WTC11 (cell line): ENCODE measurements at regions not wholly inside any gene's neighbourhood (a gene's known extent, or its start where the extent isn't known, plus 50 kb on each side); places are given as distances from the start of the nearest gene placed in this dataset.

Experiments used
- ATAC-seq: fragments of 200-7000 bp; cut with Tn5 transposase; 2 replicates; pipeline ENCODE4 v1.10.0; 2021; ENCODE audit warnings: mild to moderate bottlenecking, moderate library complexity
- CTCF ChIA-PET: fragments of 300-600 bp; sonication (Branson Sonifier 250); formaldehyde crosslinking; loops from one replicate; lab custom pipeline; 2021; ENCODE audit warnings: antibody characterized with exemption; lab: Charles Lee
- POLR2A ChIA-PET: fragments of 350-600 bp; sonication (Branson Sonifier 250); formaldehyde crosslinking; loops from one replicate; lab custom pipeline; 2021; ENCODE audit warnings: antibody characterized with exemption; lab: Charles Lee
- DNase-seq: peaks from one replicate; pipeline ENCODE4 v3.0.0; 2021; ENCODE audit warnings: low spot score
- H3K27ac Mint-ChIP-seq: 2 replicates; pipeline ENCODE4 v1.8.0; 2021; ENCODE audit warnings: mixed read lengths
- H3K27me3 Mint-ChIP-seq: 2 replicates; pipeline ENCODE4 v1.8.0; 2021; ENCODE audit warnings: low read depth, mild to moderate bottlenecking, moderate library complexity, mixed read lengths
- H3K36me3 Mint-ChIP-seq: 2 replicates; pipeline ENCODE4 v1.8.0; 2021; ENCODE audit warnings: mixed read lengths
- H3K4me1 Mint-ChIP-seq: 2 replicates; pipeline ENCODE4 v1.8.0; 2022; ENCODE audit warnings: mixed read lengths
- H3K4me3 Mint-ChIP-seq: 2 replicates; pipeline ENCODE4 v1.8.0; 2021; ENCODE audit warnings: mild to moderate bottlenecking, moderate library complexity, mixed read lengths
- H3K9me3 Mint-ChIP-seq: 2 replicates; pipeline ENCODE4 v1.8.0; 2021; ENCODE audit warnings: mixed read lengths
- ARID4B ChIP-seq: sonication (generic); formaldehyde crosslinking; IDR thresholded peaks from 2 replicates; pipeline ENCODE4 v1.8.0; 2023; ENCODE audit warnings: missing genetic modification reagents, mild to moderate bottlenecking, borderline replicate concordance
- ATF6 ChIP-seq: sonication (generic); formaldehyde crosslinking; IDR thresholded peaks from 2 replicates; pipeline ENCODE4 v1.8.1; 2023; ENCODE audit warnings: mild to moderate bottlenecking, missing genetic modification reagents
- CDX4 ChIP-seq: fragments of 250-450 bp; sonication (Bioruptor Pico); IDR thresholded peaks from 2 replicates; pipeline ENCODE4 v1.9.0; 2021; ENCODE audit warnings: moderate library complexity, mild to moderate bottlenecking, inconsistent platforms, borderline replicate concordance
- ELF4 ChIP-seq: sonication (generic); formaldehyde crosslinking; IDR thresholded peaks from 2 replicates; pipeline ENCODE4 v1.8.1; 2022; ENCODE audit warnings: low read depth, mild to moderate bottlenecking, moderate library complexity, missing genetic modification reagents
- ETV6 ChIP-seq: sonication (generic); formaldehyde crosslinking; IDR thresholded peaks from 2 replicates; pipeline ENCODE4 v1.8.1; 2022; ENCODE audit warnings: mild to moderate bottlenecking, missing genetic modification reagents
- FOXP4 ChIP-seq: sonication (generic); formaldehyde crosslinking; IDR thresholded peaks from 2 replicates; pipeline ENCODE4 v1.8.0; 2022; ENCODE audit warnings: mild to moderate bottlenecking, missing genetic modification reagents
- GABPB1 ChIP-seq: sonication (generic); formaldehyde crosslinking; IDR thresholded peaks from 2 replicates; pipeline ENCODE4 v1.8.1; 2023; ENCODE audit warnings: mild to moderate bottlenecking, missing genetic modification reagents
- GRHL2 ChIP-seq: fragments of 250-450 bp; sonication (Bioruptor Pico); IDR thresholded peaks from 2 replicates; pipeline ENCODE4 v1.8.0; 2022; ENCODE audit warnings: mild to moderate bottlenecking, moderate library complexity; ENCODE audit not compliant: insufficient replicate concordance, severe bottlenecking
- IRF1 ChIP-seq: sonication (generic); formaldehyde crosslinking; IDR thresholded peaks from 2 replicates; pipeline ENCODE4 v1.8.0; 2023; ENCODE audit warnings: missing genetic modification reagents
- KAT7 ChIP-seq: sonication (generic); formaldehyde crosslinking; IDR thresholded peaks from 2 replicates; pipeline ENCODE4 v1.8.1; 2023; ENCODE audit warnings: missing genetic modification reagents, mild to moderate bottlenecking, borderline replicate concordance
- NFATC4 ChIP-seq: fragments of 250-450 bp; sonication (Bioruptor Pico); IDR thresholded peaks from 2 replicates; pipeline ENCODE4 v1.9.0; 2021; ENCODE audit warnings: mild to moderate bottlenecking
- NR2C2 ChIP-seq: sonication (generic); formaldehyde crosslinking; IDR thresholded peaks from 2 replicates; pipeline ENCODE4 v1.8.0; 2022; ENCODE audit warnings: mild to moderate bottlenecking, missing genetic modification reagents
- SP1 ChIP-seq: sonication (generic); formaldehyde crosslinking; conservative IDR thresholded peaks from 2 replicates; pipeline ENCODE4 v1.8.1; 2022; ENCODE audit warnings: missing genetic modification reagents
- USF1 ChIP-seq: sonication (generic); formaldehyde crosslinking; IDR thresholded peaks from 2 replicates; pipeline ENCODE4 v1.8.0; 2022; ENCODE audit warnings: mild to moderate bottlenecking, missing genetic modification reagents
- ZMAT4 ChIP-seq: fragments of 250-450 bp; sonication (Bioruptor Pico); IDR thresholded peaks from 2 replicates; pipeline ENCODE4 v1.9.0; 2021; ENCODE audit warnings: mild to moderate bottlenecking
- ZNF416 ChIP-seq: fragments of 250-450 bp; sonication (Bioruptor Pico); IDR thresholded peaks from 2 replicates; pipeline ENCODE4 v1.9.0; 2021; ENCODE audit warnings: mild to moderate bottlenecking, inconsistent platforms
- ZNF425 ChIP-seq: fragments of 250-450 bp; sonication (Bioruptor Pico); conservative IDR thresholded peaks from 2 replicates; pipeline ENCODE4 v1.9.0; 2021; ENCODE audit warnings: mild to moderate bottlenecking

GRCh38 chr3:106533788-106534160 lies 665.0 kb upstream of the CBLB start:
- Mint-ChIP-seq H3K36me3 (peaks cover 66% of the 10 kb centered on the region), H3K4me3 (no peak overlapping the region), H3K4me1 (peaks cover 17% of the 10 kb centered on the region), H3K27me3 (no peaks in the 10 kb centered on the region), H3K27ac (no peak overlapping the region), H3K9me3 (peaks cover 77% of the 10 kb centered on the region)
- ChIA-PET POLR2A (no interaction called here), CTCF (no interaction called here)
- TF ChIP-seq GABPB1 (CRISPR knock-in tag) (no peak), GRHL2 (CRISPR knock-in tag) (no peak), NFATC4 (no peak), ZNF425 (no peak), ELF4 (CRISPR knock-in tag) (no peak), IRF1 (CRISPR knock-in tag) (no peak)
- ATAC-seq (no peak), DNase-seq (no peak)

GRCh38 chr3:106534206-106534605 lies 665.4 kb upstream of the CBLB start:
- no peak for ATAC-seq
- peaks cover 66% of the 10 kb centered on the region for H3K36me3 Mint-ChIP-seq
- no peaks in the 10 kb centered on the region for H3K27me3 Mint-ChIP-seq
- ChIA-PET CTCF (no interaction called here), POLR2A (no interaction called here)
- H3K4me3 Mint-ChIP-seq, result no peak overlapping the region
- TF ChIP-seq ZNF416 (CRISPR knock-in tag) (no peak), CDX4 (CRISPR knock-in tag) (no peak), KAT7 (no peak), SP1 (CRISPR knock-in tag) (no peak), ATF6 (CRISPR knock-in tag) (no peak), ARID4B (CRISPR knock-in tag) (no peak)
- no peak overlapping the region for H3K27ac Mint-ChIP-seq
- peaks cover 81% of the 10 kb centered on the region for H3K9me3 Mint-ChIP-seq
- H3K4me1 Mint-ChIP-seq, result peaks cover 17% of the 10 kb centered on the region
- DNase-seq, result no peak

- CTCF ChIA-PET, result no interaction called here
- Mint-ChIP-seq H3K9me3 (peaks cover 55% of the 10 kb centered on the region), H3K27ac (no peak overlapping the region), H3K4me3 (no peak overlapping the region), H3K4me1 (peaks cover 19% of the 10 kb centered on the region), H3K27me3 (no peaks in the 10 kb centered on the region), H3K36me3 (peaks cover 43% of the 10 kb centered on the region)
- ATAC-seq (peak; percentile 72), DNase-seq (no peak)
- POLR2A ChIA-PET, result no interaction called here
- TF ChIP-seq ZMAT4 (CRISPR knock-in tag), result no peak
- TF ChIP-seq USF1 (CRISPR knock-in tag), result no peak
- no peak for TF ChIP-seq ETV6 (CRISPR knock-in tag)
- no peak for TF ChIP-seq GABPB1 (CRISPR knock-in tag)
- TF ChIP-seq GRHL2 (CRISPR knock-in tag), result no peak
- TF ChIP-seq NFATC4, result no peak
- TF ChIP-seq NR2C2 (CRISPR knock-in tag), result no peak
- TF ChIP-seq FOXP4 (CRISPR knock-in tag), result no peak
- no peak for TF ChIP-seq ZNF416 (CRISPR knock-in tag)
Observed at GRCh38 chr3:106540743-106541142, 671.9 kb upstream of the CBLB start.
